B cell (primary cell): ENCODE measurements at regions not wholly inside any gene's neighbourhood (a gene's known extent, or its start where the extent isn't known, plus 50 kb on each side); places are given as distances from the start of the nearest gene placed in this dataset.

Source experiments
- EZH2 ChIP-seq: IDR thresholded peaks from 2 replicates; pipeline ENCODE4 v1.6.1; 2012; ENCODE audit warnings: borderline replicate concordance, low read depth, mild to moderate bottlenecking, moderate library complexity, low read length; ENCODE audit not compliant: insufficient read depth, poor library complexity, severe bottlenecking
- TF ChIP-seq, protein P1 (sequence below): fragments of 200-600 bp; IDR thresholded peaks from one replicate; pipeline ENCODE4 v1.8.0; 2022; ENCODE audit warnings: antibody characterized with exemption, mild to moderate bottlenecking

DNA sequence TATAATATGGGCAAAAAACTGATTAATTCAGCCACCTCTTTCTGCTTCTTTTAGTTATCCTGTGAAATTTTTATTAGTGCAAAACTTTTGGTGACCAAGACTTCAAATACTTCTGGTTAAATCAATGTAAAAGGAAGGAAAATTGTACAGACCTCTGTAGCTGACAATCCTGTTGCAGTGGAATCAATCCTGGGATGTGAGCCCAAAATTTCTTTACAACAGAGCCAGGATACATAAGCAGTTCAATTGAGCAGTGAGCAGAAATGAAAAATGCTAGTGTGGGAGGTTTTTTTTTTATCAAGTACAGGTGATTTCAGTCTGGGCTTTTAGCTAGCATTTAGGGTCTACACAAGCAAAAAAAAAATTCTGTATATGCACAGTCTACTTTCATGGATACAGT is 398.0 kb downstream of the OTOL1 start:
- no peak for TF ChIP-seq EZH2
- TF ChIP-seq, protein P1, sequence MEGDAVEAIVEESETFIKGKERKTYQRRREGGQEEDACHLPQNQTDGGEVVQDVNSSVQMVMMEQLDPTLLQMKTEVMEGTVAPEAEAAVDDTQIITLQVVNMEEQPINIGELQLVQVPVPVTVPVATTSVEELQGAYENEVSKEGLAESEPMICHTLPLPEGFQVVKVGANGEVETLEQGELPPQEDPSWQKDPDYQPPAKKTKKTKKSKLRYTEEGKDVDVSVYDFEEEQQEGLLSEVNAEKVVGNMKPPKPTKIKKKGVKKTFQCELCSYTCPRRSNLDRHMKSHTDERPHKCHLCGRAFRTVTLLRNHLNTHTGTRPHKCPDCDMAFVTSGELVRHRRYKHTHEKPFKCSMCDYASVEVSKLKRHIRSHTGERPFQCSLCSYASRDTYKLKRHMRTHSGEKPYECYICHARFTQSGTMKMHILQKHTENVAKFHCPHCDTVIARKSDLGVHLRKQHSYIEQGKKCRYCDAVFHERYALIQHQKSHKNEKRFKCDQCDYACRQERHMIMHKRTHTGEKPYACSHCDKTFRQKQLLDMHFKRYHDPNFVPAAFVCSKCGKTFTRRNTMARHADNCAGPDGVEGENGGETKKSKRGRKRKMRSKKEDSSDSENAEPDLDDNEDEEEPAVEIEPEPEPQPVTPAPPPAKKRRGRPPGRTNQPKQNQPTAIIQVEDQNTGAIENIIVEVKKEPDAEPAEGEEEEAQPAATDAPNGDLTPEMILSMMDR: no peak
